ENCODE measurements at regions not wholly inside any gene's neighbourhood (a gene's known extent, or its start where the extent isn't known, plus 50 kb on each side); places are given as distances from the start of the nearest gene placed in this dataset.
"Not testable (repeated sequence)": the region's sequence is repeated elsewhere in the genome, so short reads cannot be mapped to it uniquely, and the experiment has no call there.

DNA sequence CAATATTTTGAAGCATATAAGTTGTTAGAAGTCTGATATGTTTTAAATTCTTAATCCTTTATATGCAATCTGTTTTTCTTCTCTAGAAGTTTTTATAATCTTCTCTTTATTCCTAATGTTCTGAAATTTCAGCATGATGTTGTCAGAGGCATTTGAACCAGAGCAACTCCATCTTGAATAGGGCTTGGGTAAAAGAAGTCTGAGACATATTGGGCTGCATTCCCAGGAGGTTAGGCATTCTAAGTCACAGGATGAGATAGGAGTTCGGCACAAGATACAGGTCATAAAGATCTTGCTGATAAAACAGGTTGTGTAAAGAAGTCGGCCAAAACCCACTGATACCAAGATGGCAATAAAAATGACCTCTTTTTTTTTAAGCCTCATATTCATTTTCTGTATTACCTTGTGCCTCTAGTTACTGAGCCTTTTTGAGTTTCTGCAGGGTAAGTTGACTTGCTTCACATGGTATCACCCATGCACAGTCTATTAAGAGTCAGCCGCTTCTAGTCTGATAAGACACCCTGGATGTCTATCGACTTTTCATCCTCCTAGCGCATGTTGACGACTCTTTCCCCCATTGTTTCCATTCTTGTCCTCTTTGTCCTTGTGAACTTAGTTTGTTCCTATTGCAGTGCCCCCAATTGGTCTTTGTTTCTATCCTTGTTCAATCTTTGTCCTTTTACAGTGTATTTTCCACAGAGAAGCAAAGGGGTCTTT lies 80.8 kb upstream of the RNU6-1 start:
- DNase-seq (ENCODE audit: low spot score), result no peak

DNA sequence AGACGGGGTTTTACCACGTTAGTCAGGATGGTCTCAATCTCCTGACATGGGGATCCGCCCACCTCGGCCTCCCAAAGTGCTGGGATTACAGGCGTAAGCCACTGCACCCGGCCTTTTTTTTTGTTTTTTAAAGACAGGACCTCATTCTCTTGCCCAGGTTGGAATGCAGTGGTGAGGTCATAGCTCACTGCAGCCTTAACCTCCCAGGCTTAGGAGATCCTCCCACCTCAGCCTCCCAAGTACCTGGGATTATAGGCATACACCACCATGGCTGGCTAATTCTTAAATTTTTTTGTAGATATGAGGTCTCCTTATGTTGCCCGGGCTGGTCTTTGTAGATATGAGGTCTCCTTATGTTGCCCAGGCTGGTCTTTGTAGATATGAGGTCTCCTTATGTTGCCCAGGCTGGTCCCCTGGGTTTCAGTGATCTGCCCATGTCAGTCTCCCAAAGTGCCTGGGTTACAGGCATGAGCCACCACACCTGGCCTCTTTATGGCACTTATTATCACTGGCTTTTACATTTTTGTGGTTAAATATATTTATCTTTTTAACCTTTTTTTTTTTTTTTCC lies 82.3 kb upstream of the RNU6-1 start:
- no peak for DNase-seq (ENCODE audit: low spot score)

DNA sequence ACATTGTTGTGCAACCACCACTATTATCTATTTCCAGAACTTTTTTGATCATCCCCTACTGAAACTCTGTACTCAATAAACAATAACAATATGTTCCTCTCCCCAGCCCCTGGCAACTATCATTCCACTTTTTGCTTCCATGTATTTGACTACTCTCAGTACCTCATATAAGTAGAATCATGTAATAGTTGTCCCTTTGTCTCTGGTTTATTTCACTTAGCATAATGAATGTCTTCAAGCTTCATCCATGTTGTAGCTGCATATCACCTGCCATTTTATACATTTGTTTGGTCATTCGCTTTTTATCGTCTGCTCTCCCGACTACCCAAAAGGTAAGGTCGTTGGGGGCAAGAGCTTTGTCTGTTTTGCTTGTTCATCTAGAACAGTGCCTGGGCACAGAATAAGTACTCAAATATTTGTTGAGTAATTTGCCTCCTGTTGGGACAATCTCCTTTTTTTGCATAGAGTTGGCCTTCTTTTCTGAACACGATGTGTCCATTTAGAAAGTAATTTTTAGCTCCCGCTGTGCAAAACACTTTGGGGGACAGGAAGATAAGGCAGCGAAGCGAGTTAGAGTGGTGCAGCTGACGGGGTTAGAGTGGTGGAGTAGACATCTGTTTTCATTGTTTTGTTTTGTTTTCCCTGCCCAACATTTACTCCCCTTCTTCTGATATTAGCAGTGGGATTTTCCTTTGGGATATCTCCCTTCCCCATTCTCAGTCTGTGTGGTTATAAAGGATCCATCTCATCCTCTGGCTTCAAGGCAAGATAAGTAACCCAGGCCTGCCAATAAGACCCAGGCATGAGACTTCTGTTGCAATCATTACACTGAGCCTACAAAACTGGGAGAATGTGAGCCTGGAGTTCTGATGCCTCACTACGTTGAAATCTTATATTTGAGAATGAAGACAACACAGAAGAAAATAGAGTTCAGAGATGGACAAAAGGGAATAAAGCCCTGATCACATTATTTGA lies 83.4 kb upstream of the RNU6-1 start:
- DNase-seq (ENCODE audit: low spot score), result no peak

DNA sequence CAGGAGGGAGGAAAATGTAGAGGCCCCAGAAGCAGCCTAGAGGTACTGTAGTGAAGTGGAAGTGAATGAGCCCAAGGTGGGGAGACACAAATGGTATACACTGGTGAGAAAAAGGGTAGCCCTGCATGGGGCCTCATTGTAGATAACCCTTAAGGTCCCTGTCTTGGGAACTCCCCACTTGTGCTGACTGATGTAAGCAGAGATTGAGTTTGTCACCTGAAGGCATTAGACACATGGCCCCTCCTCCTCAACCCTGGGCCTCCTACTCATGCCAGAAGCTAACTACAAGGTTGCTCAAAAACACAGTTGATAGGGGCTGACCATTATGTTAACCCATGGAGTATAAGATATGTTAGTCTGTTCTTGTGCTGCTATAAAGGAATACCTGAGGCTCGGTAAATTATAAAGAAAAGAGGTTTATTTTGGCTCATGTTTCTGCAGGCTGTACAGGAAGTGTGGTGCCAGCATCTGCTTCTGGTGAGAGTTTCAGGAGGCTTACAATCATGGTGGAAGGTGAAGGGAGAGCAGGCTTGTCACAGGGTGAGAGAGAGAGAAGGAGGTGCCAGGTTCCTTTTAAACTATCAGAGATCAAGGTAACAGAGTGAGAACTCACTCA lies 84.6 kb upstream of the RNU6-1 start:
- DNase-seq (ENCODE audit: low spot score), result no peak

DNA sequence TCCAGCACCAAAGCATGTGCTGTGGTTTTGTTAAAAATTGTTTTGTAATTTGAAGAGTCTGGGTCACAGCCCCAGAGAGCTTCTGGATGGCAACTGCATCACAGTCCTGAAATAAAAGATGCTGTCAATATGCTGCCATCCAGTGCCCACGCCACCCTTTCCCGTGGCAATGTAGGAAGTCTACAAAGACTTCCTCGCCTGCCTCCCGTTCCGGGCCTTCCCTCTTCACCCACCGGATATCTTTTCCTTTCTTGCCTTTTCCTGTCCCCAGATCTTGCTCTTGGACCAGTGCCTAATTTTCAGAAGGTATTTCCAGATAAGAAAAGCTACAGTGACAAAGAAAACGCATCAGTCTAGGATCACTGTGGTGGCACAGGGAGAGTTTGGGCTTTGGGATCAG lies 85.3 kb upstream of the RNU6-1 start:
- DNase-seq (ENCODE audit: low spot score), result no peak

DNA sequence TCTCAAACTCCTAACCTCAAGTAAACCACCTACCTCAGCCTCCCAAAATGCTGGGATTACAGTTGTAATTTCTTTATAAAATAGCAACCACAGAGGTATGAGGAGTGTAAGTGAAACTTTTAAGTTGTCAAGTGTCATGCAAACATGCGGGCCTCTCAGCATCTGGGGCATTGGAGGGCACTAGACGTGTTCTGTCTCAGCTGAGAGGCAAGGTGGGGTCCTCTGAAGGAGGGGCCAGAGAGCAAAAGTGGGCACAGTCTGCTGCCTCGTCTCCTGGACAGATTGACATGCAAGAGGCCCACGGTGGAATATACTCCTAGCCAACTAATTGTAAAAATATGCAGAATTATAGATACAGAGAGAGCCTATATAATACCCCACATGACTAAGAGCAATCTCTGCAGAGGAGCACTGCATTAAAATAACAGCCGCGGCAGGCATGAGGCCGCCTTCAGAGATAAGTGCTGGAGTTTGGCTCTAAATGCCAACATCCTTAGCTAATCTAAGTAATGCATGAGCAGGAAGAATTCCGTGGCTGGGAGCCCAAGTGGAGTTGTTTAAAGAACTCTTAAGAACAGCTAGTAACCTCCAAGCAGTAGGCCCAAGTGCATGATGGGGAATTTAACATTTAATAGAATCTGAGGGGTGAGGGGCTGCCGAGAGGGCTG lies 87.8 kb upstream of the RNU6-1 start:
- DNase-seq (ENCODE audit: low spot score), result peak; percentile 22

DNA sequence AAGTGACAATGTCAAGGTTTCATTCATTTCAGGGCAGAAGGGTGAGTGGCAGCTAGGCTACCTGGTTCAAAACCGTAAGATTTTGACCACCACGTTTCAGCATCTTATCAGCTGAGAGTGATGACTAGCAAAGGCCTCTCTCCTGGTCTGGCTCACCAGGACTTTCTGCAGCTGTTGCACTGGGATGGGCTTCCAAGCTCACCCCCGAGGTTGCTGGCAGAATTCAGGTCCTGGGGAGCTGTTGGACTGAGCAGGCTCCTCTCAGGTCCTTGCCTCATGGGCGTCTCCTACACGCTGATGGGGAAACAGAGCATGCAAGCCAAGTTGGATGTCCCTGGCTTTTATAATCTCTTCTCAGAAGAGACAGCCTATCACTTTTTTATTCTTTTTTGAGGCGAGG lies 88.8 kb upstream of the RNU6-1 start:
- no peak for DNase-seq (ENCODE audit: low spot score)

DNA sequence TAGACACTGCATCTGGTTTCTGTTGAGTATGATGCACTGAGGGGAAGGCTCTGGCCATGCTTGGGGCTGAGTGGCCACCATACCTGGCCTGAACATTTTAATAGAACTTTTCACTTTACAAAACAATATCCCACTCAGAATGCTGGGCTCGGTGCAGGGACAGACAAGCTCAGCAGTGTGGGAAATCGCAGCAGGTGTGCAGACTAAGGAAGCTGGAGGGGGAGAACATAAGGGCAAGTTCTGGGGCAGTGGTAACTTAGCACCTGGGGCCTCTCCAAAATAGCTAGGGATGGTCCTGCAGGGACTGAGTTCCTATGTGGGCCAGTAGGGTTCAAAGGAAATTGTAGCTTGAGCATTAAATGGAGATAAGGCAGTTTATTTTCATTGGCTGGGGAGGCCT lies 90.9 kb upstream of the RNU6-1 start:
- DNase-seq (ENCODE audit: low spot score), result no peak

DNA sequence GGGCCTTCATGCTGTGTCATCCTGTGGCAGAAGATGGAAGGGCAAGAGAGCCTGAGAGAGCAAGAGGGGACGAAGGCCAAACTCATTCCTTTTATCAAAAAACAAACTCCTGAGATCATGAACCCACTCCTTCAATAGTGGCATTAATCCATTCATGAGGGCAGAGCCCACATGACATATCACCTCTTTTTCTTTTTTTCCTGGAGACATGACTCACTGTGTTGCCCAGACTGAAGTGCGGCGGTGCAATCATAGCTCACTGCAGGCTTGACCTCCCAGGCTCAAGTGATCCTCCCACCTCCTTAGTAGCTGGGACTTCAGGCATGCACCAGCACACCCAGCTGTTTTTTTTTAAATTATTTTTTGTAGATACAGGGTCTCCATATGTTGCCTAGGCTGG lies 92.0 kb upstream of the RNU6-1 start:
- no peak for DNase-seq (ENCODE audit: low spot score)

DNA sequence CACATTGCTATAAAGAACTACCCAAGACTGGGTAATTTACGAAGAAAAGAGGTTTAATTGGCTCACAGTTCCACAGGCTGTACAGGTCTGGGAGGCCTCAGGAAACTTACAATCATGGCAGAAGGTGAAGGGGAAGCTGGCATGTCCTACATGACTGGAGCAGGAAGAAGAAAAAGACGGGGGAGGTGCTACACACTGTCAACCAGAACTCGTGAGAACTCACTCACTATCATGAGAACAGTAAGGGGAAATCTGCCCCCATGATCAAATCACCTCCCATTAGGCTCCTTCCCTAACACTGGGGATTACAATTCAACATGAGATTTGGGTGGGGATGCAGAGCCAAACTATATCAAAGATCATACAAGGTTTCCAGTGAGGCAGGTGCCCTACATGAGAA lies 94.3 kb upstream of the RNU6-1 start:
- DNase-seq (ENCODE audit: low spot score), result not testable (repeated sequence)

DNA sequence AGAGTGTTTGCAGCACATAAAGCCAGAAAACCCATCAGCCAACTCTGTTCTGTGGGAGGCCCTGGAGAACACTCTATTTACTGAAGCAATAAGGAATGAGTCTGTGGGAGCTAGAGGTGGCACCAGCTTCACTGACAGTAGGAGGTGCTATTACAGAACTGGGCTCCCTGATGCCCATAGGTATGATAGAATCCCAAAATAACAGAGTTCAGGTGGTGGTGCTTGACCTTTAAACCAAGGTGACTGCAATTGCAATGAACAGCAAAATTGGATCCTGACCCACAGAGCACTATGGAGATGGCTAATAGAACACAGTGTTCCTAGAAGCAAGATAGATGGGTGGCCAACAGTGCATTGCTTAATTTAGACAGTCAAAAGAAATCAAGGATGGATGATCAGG lies 95.4 kb upstream of the RNU6-1 start:
- DNase-seq (ENCODE audit: low spot score), result no peak

DNA sequence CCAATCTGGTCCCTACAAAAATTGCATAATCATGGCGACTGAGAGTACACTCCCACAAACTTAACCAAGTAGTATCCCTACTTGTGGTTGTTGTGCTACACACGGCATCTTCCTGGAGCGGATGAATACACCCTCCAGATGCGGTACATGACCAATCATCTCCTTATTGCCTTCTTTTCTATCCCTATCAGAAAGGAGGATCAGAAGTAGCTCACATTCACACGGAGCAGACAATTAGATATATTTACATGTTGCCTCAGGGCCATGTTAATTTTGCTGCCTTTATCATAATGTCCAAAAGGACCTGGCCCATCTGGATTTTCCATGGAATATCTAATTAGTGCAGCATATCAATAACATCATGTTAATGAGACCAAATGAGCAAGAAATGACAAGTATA lies 96.4 kb upstream of the RNU6-1 start:
- no peak for DNase-seq (ENCODE audit: low spot score)

DNA sequence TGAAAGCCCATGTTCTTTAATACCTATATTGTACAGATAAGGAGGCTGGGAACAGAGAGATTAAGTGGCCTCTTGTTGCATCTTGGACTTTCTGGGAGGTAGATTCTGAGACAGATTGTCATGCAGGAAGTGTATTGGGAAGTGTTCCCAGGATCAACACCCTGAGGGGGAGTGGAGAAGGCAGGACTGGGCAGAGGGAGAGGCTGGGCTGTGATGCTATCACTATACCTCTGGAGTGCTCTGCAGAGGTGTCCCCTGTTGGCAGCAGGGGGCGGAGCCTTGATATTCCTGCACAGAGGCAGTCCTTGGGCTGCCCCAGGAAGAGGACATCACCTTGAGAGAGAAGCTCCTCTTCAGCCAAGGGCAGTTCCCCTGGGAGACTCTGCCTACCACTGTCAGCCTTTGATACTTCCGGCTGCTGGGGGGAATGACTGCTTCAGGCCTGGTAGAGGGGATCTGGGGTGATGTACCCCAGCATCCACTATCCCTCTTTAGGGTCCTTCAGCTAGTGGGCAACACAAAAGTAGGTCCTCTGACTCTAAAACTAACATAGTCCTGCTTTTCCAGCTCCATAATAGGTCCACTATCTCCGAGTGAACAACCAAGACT lies 97.4 kb upstream of the RNU6-1 start:
- DNase-seq (ENCODE audit: low spot score), result no peak

DNA sequence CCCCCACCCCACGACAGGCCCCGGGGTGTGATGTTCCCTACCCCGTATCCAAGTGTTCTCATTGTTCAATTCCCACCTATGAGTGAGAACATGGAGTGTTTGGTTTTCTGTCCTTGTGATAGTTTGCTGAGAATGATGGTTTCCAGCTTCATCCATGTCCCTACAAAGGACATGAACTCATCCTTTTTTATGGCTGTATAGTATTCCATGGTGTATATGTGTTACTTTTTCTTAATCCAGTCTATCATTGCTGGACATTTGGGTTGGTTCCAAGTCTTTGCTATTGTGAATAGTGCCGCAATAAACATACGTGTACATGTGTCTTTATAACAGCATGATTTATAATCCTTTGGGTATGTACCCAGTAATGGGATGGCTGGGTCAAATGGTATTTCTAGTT lies 99.3 kb upstream of the RNU6-1 start:
- not testable (repeated sequence) for DNase-seq (ENCODE audit: low spot score)

DNA sequence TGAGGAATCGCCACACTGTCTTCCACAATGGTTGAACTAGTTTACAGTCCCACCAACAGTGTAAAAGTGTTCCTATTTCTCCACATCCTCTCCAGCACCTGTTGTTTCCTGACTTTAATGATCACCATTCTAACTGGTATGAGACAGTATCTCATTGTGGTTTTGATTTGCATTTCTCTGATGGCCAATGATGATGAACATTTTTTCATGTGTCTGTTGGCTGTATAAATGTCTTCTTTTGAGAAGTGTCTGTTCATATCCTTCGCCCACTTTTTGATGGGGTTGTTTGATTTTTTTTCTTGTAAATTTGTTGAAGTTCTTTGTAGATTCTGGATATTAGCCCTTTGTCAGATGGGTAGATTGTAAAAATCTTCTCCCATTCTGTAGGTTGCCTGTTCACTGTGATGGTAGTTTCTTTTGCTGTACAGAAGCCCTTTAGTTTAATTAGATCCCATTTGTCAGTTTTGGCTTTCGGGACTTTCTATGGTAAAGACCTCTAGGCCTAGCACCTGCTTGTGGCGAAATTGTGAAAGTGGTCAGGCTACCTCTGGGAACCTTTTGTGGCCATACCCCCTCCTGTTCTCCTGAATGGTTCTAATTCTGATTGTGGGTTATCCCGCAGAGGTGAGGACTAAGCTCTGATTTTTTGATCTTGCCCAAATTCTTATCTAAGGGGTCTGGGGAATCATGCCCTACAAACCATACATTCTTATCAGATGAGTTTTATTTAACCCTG lies 99.9 kb upstream of the RNU6-1 start:
- not testable (repeated sequence) for DNase-seq (ENCODE audit: low spot score)

DNA sequence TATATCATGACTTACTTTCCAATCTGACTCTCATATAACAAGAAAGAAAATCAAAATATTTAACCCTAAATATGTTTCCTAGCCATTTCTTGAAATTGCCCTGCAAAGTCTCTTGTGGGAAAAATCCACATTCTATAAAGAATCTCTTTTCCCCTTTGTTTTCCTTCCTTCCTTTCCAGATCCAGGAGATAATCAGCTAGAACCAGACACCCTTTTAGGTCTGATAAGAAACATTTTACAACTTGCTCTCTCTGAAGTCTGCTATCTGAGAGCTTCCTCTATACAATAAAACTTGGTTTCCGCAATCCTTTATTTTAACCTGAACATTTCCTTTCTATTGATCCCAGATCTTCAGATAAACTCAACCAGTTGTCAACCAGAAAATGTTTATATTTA lies 100.5 kb upstream of the RNU6-1 start:
- no peak for DNase-seq (ENCODE audit: low spot score)

DNA sequence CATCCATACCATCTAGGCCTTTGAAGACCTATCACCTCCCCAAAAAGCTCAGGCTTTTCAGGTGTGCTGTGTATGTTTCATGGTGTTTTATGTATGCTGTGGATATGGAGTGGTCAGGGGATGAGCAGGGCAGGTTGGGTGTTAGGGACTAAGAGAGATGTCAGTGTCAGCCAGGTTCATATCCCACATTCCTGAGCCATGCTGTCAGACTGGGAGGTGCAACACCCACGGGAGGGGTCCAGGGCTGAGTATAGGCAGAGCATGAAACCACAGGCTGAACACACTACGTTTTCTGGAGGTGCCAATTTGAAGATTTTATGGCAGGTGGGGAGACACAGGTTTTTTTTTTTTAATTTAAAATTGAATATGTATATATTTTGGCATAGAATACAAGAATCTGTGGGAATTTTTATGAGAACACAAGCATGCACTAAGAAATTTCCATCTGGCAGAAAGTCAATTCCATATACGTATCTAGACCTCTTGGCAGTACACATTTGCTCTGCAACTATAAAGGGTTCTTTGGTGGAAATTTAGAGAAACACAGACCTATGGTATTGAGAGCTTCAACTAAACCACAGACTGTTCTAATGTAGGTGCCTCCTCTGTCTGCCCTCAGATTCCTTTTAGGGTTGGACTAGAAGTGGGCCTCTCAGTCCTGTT lies 101.9 kb upstream of the RNU6-1 start:
- no peak for DNase-seq (ENCODE audit: low spot score)

DNA sequence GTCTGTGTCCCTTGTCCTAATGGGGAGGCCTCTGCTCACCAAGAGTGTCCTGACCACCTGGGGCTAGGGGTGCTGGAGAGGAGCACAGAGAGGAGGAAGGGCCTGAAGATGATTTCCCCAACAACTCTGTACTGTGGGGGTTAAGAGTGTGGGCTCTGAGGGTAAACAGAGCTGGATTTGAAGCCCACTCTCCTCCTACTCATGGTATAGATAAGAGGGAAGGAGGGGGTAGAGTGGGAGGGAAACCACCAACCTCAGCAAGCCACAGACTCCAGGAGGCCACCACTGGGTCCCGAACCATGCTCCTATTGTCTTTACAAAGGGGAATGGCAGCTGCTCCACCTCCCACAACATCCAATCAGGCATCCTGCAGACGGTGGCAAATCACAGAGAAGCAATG lies 103.6 kb upstream of the RNU6-1 start:
- DNase-seq (ENCODE audit: low spot score), result no peak

DNA sequence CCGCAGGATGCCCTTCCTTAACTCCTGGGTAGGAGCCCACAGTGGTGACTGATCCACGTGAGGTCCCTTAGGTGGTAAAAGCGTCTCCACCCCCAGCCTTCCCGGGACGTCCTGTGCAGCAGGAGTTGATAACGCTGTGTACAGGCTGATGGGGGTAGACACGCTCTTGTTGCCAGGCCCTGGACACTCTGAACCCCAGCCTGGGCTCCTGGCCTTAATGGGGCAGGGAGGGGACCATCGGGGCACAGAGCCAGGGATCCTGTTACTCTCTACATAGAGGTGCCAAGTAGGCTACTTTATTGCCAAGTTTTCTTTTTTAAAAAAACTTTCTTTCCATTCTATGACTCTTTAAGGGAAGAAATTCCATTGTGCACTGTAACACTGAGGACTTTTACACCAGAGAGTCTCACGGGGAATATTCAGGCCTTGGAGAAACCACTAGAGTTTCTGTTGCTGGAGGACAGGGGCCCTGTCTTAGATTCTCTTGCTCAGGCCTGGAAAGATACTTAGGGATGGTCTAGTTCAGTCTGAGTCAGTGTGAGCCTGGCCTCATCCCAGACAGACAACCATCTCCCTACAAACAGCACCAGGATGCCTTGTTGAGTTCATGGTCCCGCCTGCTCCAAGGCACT lies 104.3 kb upstream of the RNU6-1 start:
- no peak for DNase-seq (ENCODE audit: low spot score)

DNA sequence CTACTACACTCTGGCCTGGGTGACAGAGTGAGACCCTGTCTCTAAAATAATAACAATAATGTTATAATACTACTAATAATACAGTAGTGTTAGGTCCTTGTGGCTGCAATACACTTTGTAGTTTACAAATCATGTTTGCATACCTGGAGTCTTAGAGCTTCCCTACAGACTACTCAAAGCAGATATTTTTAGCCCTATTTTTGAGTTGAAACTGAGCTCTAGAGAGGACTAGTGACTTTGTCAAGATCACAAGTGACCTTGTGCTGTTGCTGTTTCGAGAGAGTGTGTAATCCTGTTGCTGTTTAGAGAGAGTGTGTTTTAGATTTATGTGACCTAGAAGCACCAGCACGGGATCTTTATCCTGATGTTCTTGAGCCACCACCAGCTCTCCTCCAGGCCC lies 105.3 kb upstream of the RNU6-1 start:
- no peak for DNase-seq (ENCODE audit: low spot score)

All from AG08395 (cell line).